ENCODE measurements at regions not wholly inside any gene's neighbourhood (a gene's known extent, or its start where the extent isn't known, plus 50 kb on each side); places are given as distances from the start of the nearest gene placed in this dataset.
A peak's percentile ranks its signal among the peaks of the same experiment; 100 is the strongest.

- no peak overlapping the region for H3K27ac ChIP-seq
- ChIA-PET CTCF (no interaction called here), POLR2A (ENCODE audit: low non-redundant PET) (no interaction called here)
- no peak for TF ChIP-seq CTCF (conservative IDR thresholded peaks at IDR 0.05; ENCODE audit: low read depth)
- DNase-seq (ENCODE audit: low spot score): no peak
Observed at GRCh38 chr3:11703146-11703545, 59.4 kb upstream of the VGLL4 start.

DNA sequence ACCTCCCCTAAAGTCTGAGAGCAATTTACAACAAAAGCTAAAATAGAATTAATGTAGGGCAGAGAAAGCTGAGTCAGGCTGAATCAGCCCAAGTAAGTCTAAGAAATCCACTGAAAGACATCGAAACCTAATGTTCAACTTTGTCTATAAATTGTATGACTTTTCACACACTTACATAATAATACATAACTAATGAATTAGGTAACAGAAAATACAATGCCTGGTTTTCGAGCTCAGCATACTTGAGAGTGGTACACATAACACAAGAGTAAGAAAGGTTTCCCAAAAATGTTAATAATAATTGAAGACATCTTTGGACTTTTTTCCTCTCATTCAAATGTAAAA, 55.3 kb upstream of the VGLL4 start:
- H3K27ac ChIP-seq: peak overlapping the region; percentile 58
- POLR2A ChIA-PET (ENCODE audit: low non-redundant PET): no interaction called here
- peak; percentile 22 for DNase-seq (ENCODE audit: low spot score)
- TF ChIP-seq CTCF (conservative IDR thresholded peaks at IDR 0.05; ENCODE audit: low read depth): no peak
- CTCF ChIA-PET: no interaction called here

DNA sequence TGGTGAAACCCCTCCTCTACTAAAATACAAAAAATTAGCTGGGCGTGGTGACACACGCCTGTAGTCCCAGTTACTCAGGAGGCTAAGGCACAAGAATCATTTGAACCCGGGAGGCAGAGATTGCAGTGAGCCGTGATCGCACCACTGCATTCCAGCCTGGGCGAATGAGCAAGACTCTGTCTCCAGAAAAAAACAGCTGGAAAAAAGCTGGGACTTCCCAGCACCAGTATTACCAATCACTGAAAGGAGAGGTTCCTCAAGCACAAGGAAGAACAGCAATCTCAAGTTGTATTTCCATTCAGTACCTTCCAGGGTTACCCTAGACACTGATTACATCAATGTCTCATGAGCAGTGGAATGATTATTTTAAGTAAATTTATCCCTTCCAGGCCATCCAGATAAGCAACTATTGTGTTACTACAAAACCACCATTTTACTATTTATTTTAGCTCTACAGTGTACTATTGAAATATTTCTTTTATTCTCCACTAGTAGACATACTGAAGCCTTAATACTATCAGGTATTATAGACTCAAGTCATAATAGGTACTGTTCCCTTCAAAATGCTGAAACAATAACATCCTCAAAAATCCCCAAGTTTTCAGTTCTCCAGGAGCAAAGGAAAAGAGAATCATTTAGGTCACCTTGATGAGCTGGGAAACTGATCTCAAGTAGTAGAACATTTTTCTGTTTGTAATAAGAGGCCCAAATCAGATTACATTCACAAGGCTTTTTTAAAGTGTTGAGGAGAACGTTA, 54.8 kb upstream of the VGLL4 start:
- CTCF ChIA-PET: no interaction called here
- no peak overlapping the region for H3K27ac ChIP-seq
- no peak for DNase-seq (ENCODE audit: low spot score)
- POLR2A ChIA-PET (ENCODE audit: low non-redundant PET): no interaction called here
- TF ChIP-seq CTCF (conservative IDR thresholded peaks at IDR 0.05; ENCODE audit: low read depth): no peak

GRCh38 chr3:11697701-11698100, 54.0 kb upstream of the VGLL4 start:
- POLR2A ChIA-PET (ENCODE audit: low non-redundant PET): no interaction called here
- no peak for DNase-seq (ENCODE audit: low spot score)
- no peak overlapping the region for H3K27ac ChIP-seq
- TF ChIP-seq CTCF (conservative IDR thresholded peaks at IDR 0.05; ENCODE audit: low read depth): no peak
- CTCF ChIA-PET: no interaction called here

DNA sequence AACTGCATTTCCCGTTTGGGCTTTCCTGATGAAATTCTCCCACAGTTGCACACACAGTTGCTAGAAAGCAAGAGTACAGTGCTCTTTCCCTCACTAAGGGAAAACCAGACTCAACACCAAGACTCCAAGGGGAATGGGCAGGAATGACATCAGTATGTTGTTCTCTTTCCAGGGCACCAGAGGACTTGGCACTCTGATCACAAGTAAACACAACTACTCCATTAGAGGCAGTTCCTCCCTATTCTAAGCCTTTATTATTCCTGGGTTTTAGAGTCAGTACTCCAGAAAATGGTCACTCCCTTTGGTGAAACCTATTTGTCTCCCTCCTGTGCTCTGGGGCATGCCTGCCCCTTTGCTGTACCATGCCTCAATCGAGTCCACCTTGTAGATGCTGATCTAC, 52.3 kb upstream of the VGLL4 start:
- no peak for DNase-seq (ENCODE audit: low spot score)
- no peak overlapping the region for H3K27ac ChIP-seq
- POLR2A ChIA-PET (ENCODE audit: low non-redundant PET): no interaction called here
- CTCF ChIA-PET: no interaction called here
- TF ChIP-seq CTCF (conservative IDR thresholded peaks at IDR 0.05; ENCODE audit: low read depth): no peak
